HepG2 (cell line): ENCODE measurements at regions not wholly inside any gene's neighbourhood (a gene's known extent, or its start where the extent isn't known, plus 50 kb on each side); places are given as distances from the start of the nearest gene placed in this dataset.

Source experiments
- ARID2 ChIP-seq: sonication (generic); formaldehyde crosslinking; IDR thresholded peaks from 2 replicates; pipeline ENCODE4 v1.8.1; 2022; ENCODE audit warnings: mild to moderate bottlenecking, missing genetic modification reagents, borderline replicate concordance
- BCL6 ChIP-seq: IDR thresholded peaks from 2 replicates; pipeline ENCODE4 v1.6.1; 2016; ENCODE audit warnings: missing genetic modification reagents, missing compliant biosample characterization
- HDAC1 ChIP-seq: sonication (generic); formaldehyde crosslinking; IDR thresholded peaks from 2 replicates; pipeline ENCODE4 v1.5.1; 2020; ENCODE audit warnings: mild to moderate bottlenecking, missing genetic modification reagents
- HNF1B ChIP-seq: sonication (generic); formaldehyde crosslinking; IDR thresholded peaks from 2 replicates; pipeline ENCODE4 v1.5.1; 2020; ENCODE audit warnings: mild to moderate bottlenecking, moderate library complexity, missing genetic modification reagents
- HOXA3 ChIP-seq: sonication (generic); formaldehyde crosslinking; IDR thresholded peaks from 2 replicates; pipeline ENCODE4 v1.5.0; 2020; ENCODE audit warnings: missing genetic modification reagents
- IRX3 ChIP-seq: sonication (generic); formaldehyde crosslinking; IDR thresholded peaks from 2 replicates; pipeline ENCODE4 v1.8.1; 2023; ENCODE audit warnings: mild to moderate bottlenecking, low read depth, missing genetic modification reagents, borderline replicate concordance
- ISL2 ChIP-seq: sonication (generic); formaldehyde crosslinking; IDR thresholded peaks from 2 replicates; pipeline ENCODE4 v1.5.0; 2020; ENCODE audit warnings: missing genetic modification reagents
- KLF13 ChIP-seq: sonication (generic); formaldehyde crosslinking; IDR thresholded peaks from 2 replicates; pipeline ENCODE4 v1.4.0; 2020; ENCODE audit warnings: mild to moderate bottlenecking, missing genetic modification reagents
- MIER2 ChIP-seq: IDR thresholded peaks from 2 replicates; pipeline ENCODE4 v1.6.1; 2016; ENCODE audit warnings: missing biosample characterization, missing genetic modification reagents
- NCOR1 ChIP-seq: fragments of 200-600 bp; sonication (generic); IDR thresholded peaks from 2 replicates; pipeline ENCODE4 v1.7.0; 2017; ENCODE audit warnings: antibody characterized with exemption, low read length, borderline replicate concordance
- PAF1 ChIP-seq: IDR thresholded peaks from 2 replicates; pipeline ENCODE4 v1.6.1; 2016; ENCODE audit warnings: missing genetic modification reagents, missing compliant biosample characterization
- POGK ChIP-seq: sonication (generic); formaldehyde crosslinking; conservative IDR thresholded peaks from 2 replicates; pipeline ENCODE4 v1.8.0; 2022; ENCODE audit warnings: mild to moderate bottlenecking, moderate library complexity, missing genetic modification reagents
- SIN3B ChIP-seq: fragments of 150-350 bp; IDR thresholded peaks from 2 replicates; pipeline ENCODE4 v1.6.1; 2014; ENCODE audit warnings: low read length
- STAG1 ChIP-seq: sonication (generic); formaldehyde crosslinking; IDR thresholded peaks from 2 replicates; pipeline ENCODE4 v1.4.0; 2020; ENCODE audit warnings: missing genetic modification reagents
- TFDP1 ChIP-seq: IDR thresholded peaks from 2 replicates; pipeline ENCODE4 v1.6.1; 2016; ENCODE audit warnings: missing compliant biosample characterization, missing genetic modification reagents, borderline replicate concordance
- ZBTB43 ChIP-seq: sonication (generic); formaldehyde crosslinking; conservative IDR thresholded peaks from 2 replicates; pipeline ENCODE4 v1.4.0; 2020; ENCODE audit warnings: missing genetic modification reagents
- ZFX ChIP-seq: sonication (generic); formaldehyde crosslinking; IDR thresholded peaks from 2 replicates; pipeline ENCODE4 v1.4.0; 2020; ENCODE audit warnings: mild to moderate bottlenecking, low read depth, missing genetic modification reagents, moderate library complexity
- ZNF282 ChIP-seq: fragments of 450-650 bp; IDR thresholded peaks from 2 replicates; pipeline ENCODE4 v1.6.1; 2018; ENCODE audit not compliant: partially characterized antibody
- ZNF383 ChIP-seq: sonication (generic); formaldehyde crosslinking; IDR thresholded peaks from 2 replicates; pipeline ENCODE4 v1.4.0; 2020; ENCODE audit warnings: missing genetic modification reagents, mild to moderate bottlenecking, borderline replicate concordance
- ZNF512B ChIP-seq: sonication (generic); formaldehyde crosslinking; IDR thresholded peaks from 2 replicates; pipeline ENCODE4 v1.5.1; 2020; ENCODE audit warnings: missing genetic modification reagents, mild to moderate bottlenecking, borderline replicate concordance
- ZNF768 ChIP-seq: sonication (generic); formaldehyde crosslinking; IDR thresholded peaks from 2 replicates; pipeline ENCODE4 v1.4.0; 2020; ENCODE audit warnings: missing genetic modification reagents
- ZSCAN12 ChIP-seq: sonication (generic); formaldehyde crosslinking; IDR thresholded peaks from 2 replicates; pipeline ENCODE4 v1.9.0; 2021; ENCODE audit warnings: mild to moderate bottlenecking, missing genetic modification reagents

GRCh38 chr1:213759359-213760181 is 228.2 kb upstream of the PROX1 start (continued):
- TF ChIP-seq ZFX (CRISPR knock-in tag) = peak; percentile 45; the same call in 1 of the 2 replicates
- TF ChIP-seq STAG1 (CRISPR knock-in tag) = peak; percentile 40
- TF ChIP-seq NCOR1 = peak; percentile 86; the same call in 1 of the 2 replicates
- 0 out of 2 replicates have a peak, but pooled peaks have one; percentile 69 for TF ChIP-seq IRX3 (CRISPR knock-in tag)
- no peak for TF ChIP-seq SIN3B
- TF ChIP-seq ISL2 (CRISPR knock-in tag) = peak; percentile 85
- peak; percentile 69; the same call in 1 of the 2 replicates for TF ChIP-seq BCL6
- TF ChIP-seq TFDP1 (CRISPR knock-in tag) = peak; percentile 90
- TF ChIP-seq ZSCAN12 = no peak
- TF ChIP-seq ZNF768 (CRISPR knock-in tag) = no peak
- TF ChIP-seq ZBTB43 (CRISPR knock-in tag) = peak; percentile 70; the same call in 1 of the 2 replicates
- TF ChIP-seq HOXA3 (CRISPR knock-in tag) = peak; percentile 91
- no peak for TF ChIP-seq POGK (CRISPR knock-in tag)
- no peak for TF ChIP-seq ZNF512B (CRISPR knock-in tag)
- no peak for TF ChIP-seq ZNF282
- TF ChIP-seq ARID2 (CRISPR knock-in tag) = peak; percentile 79
- TF ChIP-seq HNF1B (CRISPR knock-in tag) = peak; percentile 91
- peak; percentile 79 for TF ChIP-seq HDAC1 (CRISPR knock-in tag)
- no peak for TF ChIP-seq PAF1 (CRISPR knock-in tag)
- TF ChIP-seq MIER2 (CRISPR knock-in tag) = peak; percentile 64; the same call in 1 of the 2 replicates
- TF ChIP-seq ZNF383 (CRISPR knock-in tag) = no peak
- no peak for TF ChIP-seq KLF13 (CRISPR knock-in tag)
